Fibroblast of pulmonary artery (primary cell): ENCODE measurements at regions not wholly inside any gene's neighbourhood (a gene's known extent, or its start where the extent isn't known, plus 50 kb on each side); places are given as distances from the start of the nearest gene placed in this dataset.

Experiments used
- DNase-seq: peaks from one replicate; pipeline ENCODE4 v3.0.0-alpha.2; 2010; ENCODE audit warnings: low read depth
- H3K4me3 ChIP-seq: replicated peaks from 2 replicates; pipeline ENCODE4 v1.5.1; 2011; ENCODE audit warnings: low read depth, mild to moderate bottlenecking, control low read depth, low read length, moderate library complexity
- TF ChIP-seq, protein P1 (sequence below): IDR thresholded peaks from 2 replicates; pipeline ENCODE4 v1.5.1; 2011; ENCODE audit warnings: mild to moderate bottlenecking, control low read depth, low read length, inconsistent platforms; ENCODE audit errors: missing control alignments

DNA sequence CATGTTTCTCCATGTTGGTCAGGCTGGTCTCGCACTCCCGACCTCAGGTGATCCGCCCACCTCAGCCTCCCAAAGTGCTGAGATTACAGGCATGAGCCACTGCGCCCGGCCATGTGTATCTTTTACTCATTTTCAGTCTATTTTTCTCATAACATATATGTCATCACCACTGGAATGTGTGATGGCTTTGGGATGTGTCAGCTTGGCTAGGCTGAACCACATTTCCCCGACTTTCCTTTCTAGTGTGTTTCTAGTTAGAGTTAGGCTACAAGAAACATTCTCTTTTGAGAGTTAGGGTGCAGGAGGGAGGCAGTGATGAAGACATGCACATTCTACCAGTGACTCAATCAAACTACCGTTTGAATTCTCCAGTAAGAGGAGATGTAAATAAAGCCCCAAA lies 444.9 kb upstream of the THBS1 start:
- peak; percentile 78 for DNase-seq
- TF ChIP-seq, protein P1, sequence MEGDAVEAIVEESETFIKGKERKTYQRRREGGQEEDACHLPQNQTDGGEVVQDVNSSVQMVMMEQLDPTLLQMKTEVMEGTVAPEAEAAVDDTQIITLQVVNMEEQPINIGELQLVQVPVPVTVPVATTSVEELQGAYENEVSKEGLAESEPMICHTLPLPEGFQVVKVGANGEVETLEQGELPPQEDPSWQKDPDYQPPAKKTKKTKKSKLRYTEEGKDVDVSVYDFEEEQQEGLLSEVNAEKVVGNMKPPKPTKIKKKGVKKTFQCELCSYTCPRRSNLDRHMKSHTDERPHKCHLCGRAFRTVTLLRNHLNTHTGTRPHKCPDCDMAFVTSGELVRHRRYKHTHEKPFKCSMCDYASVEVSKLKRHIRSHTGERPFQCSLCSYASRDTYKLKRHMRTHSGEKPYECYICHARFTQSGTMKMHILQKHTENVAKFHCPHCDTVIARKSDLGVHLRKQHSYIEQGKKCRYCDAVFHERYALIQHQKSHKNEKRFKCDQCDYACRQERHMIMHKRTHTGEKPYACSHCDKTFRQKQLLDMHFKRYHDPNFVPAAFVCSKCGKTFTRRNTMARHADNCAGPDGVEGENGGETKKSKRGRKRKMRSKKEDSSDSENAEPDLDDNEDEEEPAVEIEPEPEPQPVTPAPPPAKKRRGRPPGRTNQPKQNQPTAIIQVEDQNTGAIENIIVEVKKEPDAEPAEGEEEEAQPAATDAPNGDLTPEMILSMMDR: no peak
- H3K4me3 ChIP-seq: no peak overlapping the region

- H3K4me3 ChIP-seq: no peak overlapping the region
- no peak for DNase-seq
- TF ChIP-seq, protein P1: no peak
Observed at GRCh38 chr15:39139431-39140059, 441.3 kb upstream of the THBS1 start.

- DNase-seq: peak; percentile 96
- no peak overlapping the region for H3K4me3 ChIP-seq
- TF ChIP-seq, protein P1: no peak
Observed at GRCh38 chr15:39140060-39140604, 440.7 kb upstream of the THBS1 start.

DNA sequence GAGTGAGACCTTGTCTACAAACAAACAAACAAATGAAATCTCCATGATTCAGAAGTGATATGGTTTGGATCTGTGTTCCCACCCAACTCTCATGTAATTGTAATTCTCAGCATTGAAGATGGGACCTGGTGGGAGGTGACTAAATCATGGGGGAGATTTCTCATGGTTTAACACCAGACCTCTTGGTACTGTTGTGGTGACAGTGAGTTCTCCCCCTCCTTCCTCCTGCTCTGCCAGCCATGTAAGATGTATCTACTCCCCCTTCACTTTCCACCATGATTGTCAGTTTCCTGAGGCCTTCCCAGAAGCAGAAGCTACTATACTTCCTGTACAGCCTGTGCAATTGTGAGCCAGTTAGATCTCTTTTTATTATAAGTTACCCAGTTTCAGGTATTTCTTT lies 438.4 kb upstream of the THBS1 start:
- no peak for DNase-seq
- TF ChIP-seq, protein P1: no peak
- no peak overlapping the region for H3K4me3 ChIP-seq

DNA sequence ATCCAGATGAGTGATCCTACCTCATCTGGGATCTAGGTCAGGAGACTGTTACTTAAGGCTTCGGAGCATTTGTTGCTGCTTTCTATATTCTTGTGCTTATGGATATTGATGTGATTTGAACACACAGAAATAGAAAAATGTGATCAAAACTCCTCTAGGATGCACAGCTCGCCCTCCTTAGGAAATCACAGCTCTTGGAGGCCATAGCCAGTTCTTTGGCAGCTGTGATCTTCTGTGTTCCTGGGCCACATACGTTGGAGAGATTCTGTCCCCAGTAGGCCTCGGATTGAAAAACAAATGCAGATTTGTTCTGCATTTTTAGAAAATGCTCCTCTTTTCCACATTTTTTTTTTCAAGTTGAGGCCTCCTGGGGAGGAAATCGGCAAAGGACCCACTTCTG lies 437.4 kb upstream of the THBS1 start:
- no peak for DNase-seq
- H3K4me3 ChIP-seq: no peak overlapping the region
- TF ChIP-seq, protein P1: no peak

- H3K4me3 ChIP-seq: no peak overlapping the region
- no peak for DNase-seq
- TF ChIP-seq, protein P1: no peak
Observed at GRCh38 chr15:39144051-39144450, 436.8 kb upstream of the THBS1 start.
